Ovary (tissue), 3 donors: ENCODE measurements at regions not wholly inside any gene's neighbourhood (a gene's known extent, or its start where the extent isn't known, plus 50 kb on each side); places are given as distances from the start of the nearest gene placed in this dataset.

Experiments used
- POLR2A ChIP-seq: fragments of 450-650 bp; IDR thresholded peaks from one replicate; pipeline ENCODE4 v1.6.1; 2017; ENCODE audit warnings: antibody characterized with exemption, mild to moderate bottlenecking, moderate library complexity
- TF ChIP-seq, protein P1 (sequence below), 3 donors: fragments of 450-650 bp in 2 of 3; fragments of 200-600 bp in 1 of 3; IDR thresholded peaks; one replicate each; pipeline versions ENCODE4 v1.5.1 to v1.8.0; 2016 to 2022; ENCODE audit warnings: antibody characterized with exemption in 3 of 3, mild to moderate bottlenecking in 1 of 3
- donor health status: DM: no; HTN: no; CAD: no.

DNA sequence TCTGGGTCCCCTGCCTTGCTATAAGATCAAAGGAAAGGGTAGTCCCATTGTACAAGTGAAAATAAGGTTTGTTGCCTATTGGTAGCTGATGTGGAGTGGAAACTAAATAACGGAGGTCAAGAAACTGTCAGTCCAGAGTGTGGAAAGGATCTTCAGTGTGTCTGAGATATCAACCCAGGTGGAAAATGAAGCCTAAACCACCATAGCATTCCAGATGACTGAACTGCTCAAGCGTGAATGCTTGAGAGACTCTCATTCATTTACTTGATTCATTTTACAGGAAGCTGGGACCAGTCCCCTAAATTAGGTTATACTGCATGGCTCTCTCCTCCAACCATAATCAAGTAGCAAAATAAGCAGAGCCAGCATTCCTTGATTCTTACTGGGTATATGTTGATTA is 116.0 kb upstream of the SLC28A3 start:
- no peak for TF ChIP-seq POLR2A
- TF ChIP-seq, protein P1, sequence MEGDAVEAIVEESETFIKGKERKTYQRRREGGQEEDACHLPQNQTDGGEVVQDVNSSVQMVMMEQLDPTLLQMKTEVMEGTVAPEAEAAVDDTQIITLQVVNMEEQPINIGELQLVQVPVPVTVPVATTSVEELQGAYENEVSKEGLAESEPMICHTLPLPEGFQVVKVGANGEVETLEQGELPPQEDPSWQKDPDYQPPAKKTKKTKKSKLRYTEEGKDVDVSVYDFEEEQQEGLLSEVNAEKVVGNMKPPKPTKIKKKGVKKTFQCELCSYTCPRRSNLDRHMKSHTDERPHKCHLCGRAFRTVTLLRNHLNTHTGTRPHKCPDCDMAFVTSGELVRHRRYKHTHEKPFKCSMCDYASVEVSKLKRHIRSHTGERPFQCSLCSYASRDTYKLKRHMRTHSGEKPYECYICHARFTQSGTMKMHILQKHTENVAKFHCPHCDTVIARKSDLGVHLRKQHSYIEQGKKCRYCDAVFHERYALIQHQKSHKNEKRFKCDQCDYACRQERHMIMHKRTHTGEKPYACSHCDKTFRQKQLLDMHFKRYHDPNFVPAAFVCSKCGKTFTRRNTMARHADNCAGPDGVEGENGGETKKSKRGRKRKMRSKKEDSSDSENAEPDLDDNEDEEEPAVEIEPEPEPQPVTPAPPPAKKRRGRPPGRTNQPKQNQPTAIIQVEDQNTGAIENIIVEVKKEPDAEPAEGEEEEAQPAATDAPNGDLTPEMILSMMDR (IDR thresholded peaks at IDR 0.05), result no peak
